GM13977 (cell line): ENCODE measurements at regions not wholly inside any gene's neighbourhood (a gene's known extent, or its start where the extent isn't known, plus 50 kb on each side); places are given as distances from the start of the nearest gene placed in this dataset.

Source experiments
- DNase-seq: peaks from one replicate; pipeline ENCODE4 v3.0.0; 2012; ENCODE audit warnings: low spot score
- in situ Hi-C: fragments of 300-500 bp; cut with MboI; formaldehyde crosslinking; loops from one replicate; pipeline ENCODE4 v1.12.0; 2022; ENCODE audit warnings: low sequenced_read_pairs, low pct_unique_long_range_greater_than_20kb, mixed read lengths, inconsistent platforms; ENCODE audit not compliant: unreplicated experiment
- TF ChIP-seq, protein P1 (sequence below): IDR thresholded peaks from 2 replicates; pipeline ENCODE4 v1.5.1; 2012; ENCODE audit warnings: mild to moderate bottlenecking, control low read depth; ENCODE audit not compliant: insufficient read depth; ENCODE audit errors: extremely low read depth, missing control alignments

DNA sequence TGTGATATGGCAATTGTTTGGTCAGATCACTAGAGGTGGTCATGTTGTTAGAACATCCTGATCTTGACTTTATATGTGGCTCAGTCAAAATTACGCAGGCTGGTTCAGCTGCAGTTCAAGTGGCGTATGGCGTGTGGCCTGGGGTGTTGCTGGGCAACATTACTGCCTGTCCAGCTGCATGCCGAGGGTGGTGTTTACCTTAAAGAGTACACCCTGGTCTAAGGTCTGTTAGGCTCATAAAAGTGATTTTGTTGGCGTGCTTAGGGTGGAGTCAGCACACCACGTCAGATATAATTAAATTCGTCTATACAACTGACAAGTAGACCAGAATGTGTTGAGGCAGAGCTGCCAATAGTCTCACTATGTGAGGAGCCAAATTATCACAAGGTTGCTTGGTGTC is 55.6 kb upstream of the NEDD9 start:
- in situ Hi-C loops, result no loop called here
- no peak for DNase-seq
- TF ChIP-seq, protein P1, sequence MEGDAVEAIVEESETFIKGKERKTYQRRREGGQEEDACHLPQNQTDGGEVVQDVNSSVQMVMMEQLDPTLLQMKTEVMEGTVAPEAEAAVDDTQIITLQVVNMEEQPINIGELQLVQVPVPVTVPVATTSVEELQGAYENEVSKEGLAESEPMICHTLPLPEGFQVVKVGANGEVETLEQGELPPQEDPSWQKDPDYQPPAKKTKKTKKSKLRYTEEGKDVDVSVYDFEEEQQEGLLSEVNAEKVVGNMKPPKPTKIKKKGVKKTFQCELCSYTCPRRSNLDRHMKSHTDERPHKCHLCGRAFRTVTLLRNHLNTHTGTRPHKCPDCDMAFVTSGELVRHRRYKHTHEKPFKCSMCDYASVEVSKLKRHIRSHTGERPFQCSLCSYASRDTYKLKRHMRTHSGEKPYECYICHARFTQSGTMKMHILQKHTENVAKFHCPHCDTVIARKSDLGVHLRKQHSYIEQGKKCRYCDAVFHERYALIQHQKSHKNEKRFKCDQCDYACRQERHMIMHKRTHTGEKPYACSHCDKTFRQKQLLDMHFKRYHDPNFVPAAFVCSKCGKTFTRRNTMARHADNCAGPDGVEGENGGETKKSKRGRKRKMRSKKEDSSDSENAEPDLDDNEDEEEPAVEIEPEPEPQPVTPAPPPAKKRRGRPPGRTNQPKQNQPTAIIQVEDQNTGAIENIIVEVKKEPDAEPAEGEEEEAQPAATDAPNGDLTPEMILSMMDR, result no peak

DNA sequence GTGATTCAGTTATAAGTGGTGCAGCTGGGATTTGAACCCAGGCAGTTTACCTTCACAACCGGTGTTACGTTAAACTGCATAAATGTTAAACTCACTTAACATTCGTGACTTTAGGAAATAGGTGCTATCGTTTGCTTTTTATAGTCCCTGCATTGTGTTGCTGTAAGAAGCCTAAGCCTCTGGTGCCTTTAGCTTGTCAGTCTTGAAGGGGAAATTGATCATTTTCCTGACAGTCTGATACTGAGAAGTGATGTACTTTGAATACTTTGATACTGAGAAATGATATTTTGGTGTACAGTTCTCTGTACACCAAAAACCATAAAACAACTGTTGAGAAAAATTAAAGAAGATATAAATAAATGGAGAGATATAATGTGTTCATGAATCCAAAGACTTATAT is 52.5 kb upstream of the NEDD9 start:
- DNase-seq, result no peak
- in situ Hi-C loops, result no loop called here
- TF ChIP-seq, protein P1, result no peak

DNA sequence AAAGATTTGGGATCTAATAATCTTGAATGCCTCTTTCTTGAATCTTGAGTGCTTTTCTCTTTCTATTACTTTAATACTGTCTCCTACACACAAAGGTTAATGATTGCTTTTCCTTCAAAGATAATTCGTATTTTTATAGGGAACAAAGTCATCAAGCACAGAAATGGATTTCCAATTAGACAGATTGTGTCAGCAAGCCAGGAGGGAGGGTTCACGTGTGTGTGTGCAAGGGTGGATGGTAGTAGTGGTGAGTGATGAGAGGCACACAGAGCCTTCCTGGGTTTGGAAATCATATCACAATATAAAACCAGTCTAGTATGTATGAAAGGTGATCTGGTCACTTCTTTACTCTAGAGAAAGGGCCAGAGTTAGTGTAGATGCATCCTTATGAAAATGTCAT is 51.2 kb upstream of the NEDD9 start:
- no peak for DNase-seq
- TF ChIP-seq, protein P1, result no peak
- in situ Hi-C loops, result no loop called here

DNA sequence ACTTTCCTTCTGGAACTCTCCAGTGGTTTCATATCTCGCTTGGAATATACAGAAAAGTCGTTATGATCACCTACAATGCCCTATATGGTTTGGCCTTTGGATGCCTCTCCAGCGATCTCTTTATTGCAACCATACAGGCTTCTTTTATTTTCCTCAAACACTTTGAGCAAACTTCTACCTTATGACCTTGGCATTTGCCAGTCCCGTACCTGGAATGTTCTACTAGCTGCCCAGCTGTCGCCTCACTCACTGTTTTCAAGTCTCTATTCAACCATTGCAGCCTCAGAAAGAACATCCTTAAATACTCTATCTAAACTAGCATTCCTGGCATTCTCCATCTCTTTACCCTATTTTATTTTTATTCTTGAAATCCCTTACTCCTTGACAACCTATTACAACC is 50.4 kb upstream of the NEDD9 start:
- in situ Hi-C loops, result no loop called here
- DNase-seq, result no peak
- TF ChIP-seq, protein P1, result no peak
